CD4-positive, alpha-beta T cell (primary cell): ENCODE measurements at regions not wholly inside any gene's neighbourhood (a gene's known extent, or its start where the extent isn't known, plus 50 kb on each side); places are given as distances from the start of the nearest gene placed in this dataset.
A peak's percentile ranks its signal among the peaks of the same experiment; 100 is the strongest.

Experiments
- ATAC-seq: fragments of 200-7000 bp; cut with Tn5 transposase; one replicate; pipeline ENCODE4 v1.10.0; 2022; ENCODE audit warnings: mild to moderate bottlenecking; ENCODE audit not compliant: poor library complexity
- CTCF ChIA-PET: fragments of 350-600 bp; sonication (Branson Sonifier 250); formaldehyde crosslinking; loops from one replicate; lab custom pipeline; 2021; ENCODE audit warnings: antibody characterized with exemption, inconsistent platforms; lab: Charles Lee
- POLR2A ChIA-PET: fragments of 350-600 bp; sonication (Branson Sonifier 250); formaldehyde crosslinking; loops from one replicate; lab custom pipeline; 2021; ENCODE audit warnings: antibody characterized with exemption, inconsistent platforms; lab: Charles Lee
- DNase-seq, 14 experiments: peaks; one replicate each; pipeline ENCODE4 v3.0.0-alpha.2; 2013 to 2020; ENCODE audit warnings: mixed read lengths in 2 of 14
- H3K27ac ChIP-seq, 2 donors: one replicate each; pipeline versions ENCODE4 v1.5.1 to v1.7.0; 2013; ENCODE audit warnings: low read length in 2 of 2, low read depth in 1 of 2, mild to moderate bottlenecking in 1 of 2
- H3K27me3 ChIP-seq, 2 experiments: 1 replicate in 1 of 2; 2 replicates in 1 of 2; pipeline versions ENCODE4 v1.6.1 to v1.7.0; 2013; ENCODE audit warnings: low read length in 2 of 2, control low read depth in 1 of 2, mild to moderate bottlenecking in 1 of 2, moderate library complexity in 1 of 2; ENCODE audit not compliant: insufficient read depth in 2 of 2, control insufficient read depth in 1 of 2
- H3K36me3 ChIP-seq: one replicate; pipeline ENCODE4 v1.6.1; 2013; ENCODE audit warnings: low read length, control low read depth; ENCODE audit not compliant: insufficient read depth
- H3K4me1 ChIP-seq: one replicate; pipeline ENCODE4 v1.6.1; 2013; ENCODE audit warnings: low read length, control low read depth; ENCODE audit not compliant: insufficient read depth
- H3K4me3 ChIP-seq: one replicate; pipeline ENCODE4 v1.5.1; 2013; ENCODE audit warnings: mild to moderate bottlenecking, low read length, moderate library complexity
- H3K9me3 ChIP-seq, 2 experiments: 1 replicate in 1 of 2; 2 replicates in 1 of 2; pipeline versions ENCODE4 v1.6.1 to v1.7.0; 2013; ENCODE audit warnings: low read length in 2 of 2, mild to moderate bottlenecking in 2 of 2, control low read depth in 1 of 2, moderate library complexity in 1 of 2; ENCODE audit not compliant: control insufficient read depth in 1 of 2, insufficient read depth in 1 of 2
- H3K27ac Mint-ChIP-seq: one replicate; pipeline ENCODE4 v1.8.0; 2020; ENCODE audit warnings: mixed read lengths
- H3K27me3 Mint-ChIP-seq: one replicate; pipeline ENCODE4 v1.8.0; 2021; ENCODE audit warnings: mixed read lengths
- H3K36me3 Mint-ChIP-seq: one replicate; pipeline ENCODE4 v1.8.0; 2021; ENCODE audit warnings: low read depth, mixed read lengths
- H3K4me1 Mint-ChIP-seq: one replicate; pipeline ENCODE4 v1.8.0; 2021; ENCODE audit warnings: low read depth, mixed read lengths
- H3K4me3 Mint-ChIP-seq: one replicate; pipeline ENCODE4 v1.8.0; 2020; ENCODE audit warnings: mild to moderate bottlenecking, mixed read lengths
- H3K9me3 Mint-ChIP-seq: one replicate; pipeline ENCODE4 v1.8.0; 2020; ENCODE audit warnings: mixed read lengths
- intact Hi-C, 2 experiments: fragments of 100-400 bp; cut with DNase I in 1 of 2; cut with micrococcal nuclease in 1 of 2; formaldehyde crosslinking; loops; one replicate each; pipeline versions ENCODE4 v1.15.1 to v1.9.0; 2023 to 2025; cut with DNase I, micrococcal nuclease
- TF ChIP-seq, protein P1 (sequence below): fragments of 200-600 bp; IDR thresholded peaks from one replicate; pipeline ENCODE4 v1.8.0; 2022; ENCODE audit warnings: antibody characterized with exemption, mild to moderate bottlenecking

GRCh38 chr2:234328444-234328990, 168.4 kb downstream of the ARL4C start:
- intact Hi-C loops: no loop called here
- H3K4me1 Mint-ChIP-seq: peaks cover 30% of the 10 kb centered on the region
- no peaks in the 10 kb centered on the region for H3K27me3 Mint-ChIP-seq
- no peak overlapping the region for H3K27ac Mint-ChIP-seq
- no peaks in the 10 kb centered on the region for H3K36me3 ChIP-seq
- H3K4me3 ChIP-seq: no peak overlapping the region
- peaks cover 11% of the 10 kb centered on the region for H3K4me1 ChIP-seq
- POLR2A ChIA-PET: no interaction called here
- DNase-seq (no peak), ATAC-seq (no peak)
- H3K9me3 Mint-ChIP-seq: no peaks in the 10 kb centered on the region
- CTCF ChIA-PET: no interaction called here
- H3K4me3 Mint-ChIP-seq: no peak overlapping the region
- no peak overlapping the region for H3K27ac ChIP-seq
- H3K36me3 Mint-ChIP-seq: no peaks in the 10 kb centered on the region
- H3K27me3 ChIP-seq: no peaks in the 10 kb centered on the region
- H3K9me3 ChIP-seq: no peaks in the 10 kb centered on the region
- TF ChIP-seq, protein P1, sequence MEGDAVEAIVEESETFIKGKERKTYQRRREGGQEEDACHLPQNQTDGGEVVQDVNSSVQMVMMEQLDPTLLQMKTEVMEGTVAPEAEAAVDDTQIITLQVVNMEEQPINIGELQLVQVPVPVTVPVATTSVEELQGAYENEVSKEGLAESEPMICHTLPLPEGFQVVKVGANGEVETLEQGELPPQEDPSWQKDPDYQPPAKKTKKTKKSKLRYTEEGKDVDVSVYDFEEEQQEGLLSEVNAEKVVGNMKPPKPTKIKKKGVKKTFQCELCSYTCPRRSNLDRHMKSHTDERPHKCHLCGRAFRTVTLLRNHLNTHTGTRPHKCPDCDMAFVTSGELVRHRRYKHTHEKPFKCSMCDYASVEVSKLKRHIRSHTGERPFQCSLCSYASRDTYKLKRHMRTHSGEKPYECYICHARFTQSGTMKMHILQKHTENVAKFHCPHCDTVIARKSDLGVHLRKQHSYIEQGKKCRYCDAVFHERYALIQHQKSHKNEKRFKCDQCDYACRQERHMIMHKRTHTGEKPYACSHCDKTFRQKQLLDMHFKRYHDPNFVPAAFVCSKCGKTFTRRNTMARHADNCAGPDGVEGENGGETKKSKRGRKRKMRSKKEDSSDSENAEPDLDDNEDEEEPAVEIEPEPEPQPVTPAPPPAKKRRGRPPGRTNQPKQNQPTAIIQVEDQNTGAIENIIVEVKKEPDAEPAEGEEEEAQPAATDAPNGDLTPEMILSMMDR: no peak

- CTCF ChIA-PET: no interaction called here
- H3K4me1 Mint-ChIP-seq: peaks cover 36% of the 10 kb centered on the region
- Histone ChIP-seq H3K4me3 (no peak overlapping the region), H3K36me3 (no peaks in the 10 kb centered on the region), H3K27ac (no peak overlapping the region), H3K9me3 (no peaks in the 10 kb centered on the region), H3K27me3 (no peaks in the 10 kb centered on the region), H3K4me1 (peaks cover 13% of the 10 kb centered on the region)
- no peak overlapping the region for H3K27ac Mint-ChIP-seq
- TF ChIP-seq, protein P1: no peak
- H3K9me3 Mint-ChIP-seq: no peaks in the 10 kb centered on the region
- H3K27me3 Mint-ChIP-seq: no peaks in the 10 kb centered on the region
- POLR2A ChIA-PET: no interaction called here
- intact Hi-C loops: no loop called here
- H3K4me3 Mint-ChIP-seq: no peak overlapping the region
- ATAC-seq (no peak), DNase-seq (no peak)
- no peaks in the 10 kb centered on the region for H3K36me3 Mint-ChIP-seq
Observed at GRCh38 chr2:234326694-234327093, 170.2 kb downstream of the ARL4C start.

DNA sequence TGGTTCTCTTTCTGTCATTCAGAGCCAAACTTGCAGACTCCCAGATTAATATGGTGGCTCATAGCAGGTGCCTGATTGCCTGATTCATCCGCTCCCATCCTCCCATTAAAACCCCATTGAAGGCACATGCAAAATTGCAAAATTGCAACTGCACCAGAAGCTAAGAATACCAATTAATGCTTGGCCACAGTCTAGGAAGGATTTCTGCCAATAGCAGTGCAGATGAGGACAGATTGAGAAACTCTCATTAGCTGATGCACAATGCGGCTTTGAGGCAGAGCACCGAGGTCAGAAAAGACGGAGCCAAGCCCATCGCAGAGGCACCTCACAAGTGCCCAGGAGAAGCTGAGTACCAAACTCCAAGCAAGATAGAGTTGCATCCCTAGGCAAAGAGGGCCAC, 172.8 kb downstream of the ARL4C start:
- Histone ChIP-seq H3K36me3 (no peaks in the 10 kb centered on the region), H3K27me3 (no peaks in the 10 kb centered on the region), H3K27ac (no peak overlapping the region), H3K4me1 (peaks cover 10% of the 10 kb centered on the region), H3K4me3 (no peak overlapping the region), H3K9me3 (no peaks in the 10 kb centered on the region)
- H3K27ac Mint-ChIP-seq: peak overlapping the region; percentile 85
- CTCF ChIA-PET: interaction anchor here (1.0 kb wide), 1 partner anchor 45 kb away, joined by 3 read pairs; no protein-coding TSS in a partner anchor
- POLR2A ChIA-PET: interaction anchor here (1.7 kb wide), 1 partner anchor 102 kb away, joined by 5 read pairs; no protein-coding TSS in a partner anchor
- no peaks in the 10 kb centered on the region for H3K9me3 Mint-ChIP-seq
- H3K36me3 Mint-ChIP-seq: no peaks in the 10 kb centered on the region
- ATAC-seq: no peak
- no peak overlapping the region for H3K4me3 Mint-ChIP-seq
- no peak for DNase-seq
- TF ChIP-seq, protein P1: no peak
- H3K4me1 Mint-ChIP-seq: peaks cover 46% of the 10 kb centered on the region
- H3K27me3 Mint-ChIP-seq: no peaks in the 10 kb centered on the region
- intact Hi-C loops: no loop called here
